ENCODE measurements at regions not wholly inside any gene's neighbourhood (a gene's known extent, or its start where the extent isn't known, plus 50 kb on each side); places are given as distances from the start of the nearest gene placed in this dataset.

- H3K4me1 ChIP-seq (ENCODE audit: control insufficient read depth in 2 of 3, insufficient read depth in 2 of 3, low read depth in 1 of 3, low read length in 3 of 3): no peaks in the 10 kb centered on the region
- no peaks in the 10 kb centered on the region for H3K9me3 ChIP-seq (ENCODE audit: control insufficient read depth in 2 of 3, insufficient read depth in 1 of 3, low read length in 3 of 3)
- H3K27ac ChIP-seq (ENCODE audit: low read depth in 2 of 2, low read length in 2 of 2): no peak overlapping the region
- TF ChIP-seq, protein P1, sequence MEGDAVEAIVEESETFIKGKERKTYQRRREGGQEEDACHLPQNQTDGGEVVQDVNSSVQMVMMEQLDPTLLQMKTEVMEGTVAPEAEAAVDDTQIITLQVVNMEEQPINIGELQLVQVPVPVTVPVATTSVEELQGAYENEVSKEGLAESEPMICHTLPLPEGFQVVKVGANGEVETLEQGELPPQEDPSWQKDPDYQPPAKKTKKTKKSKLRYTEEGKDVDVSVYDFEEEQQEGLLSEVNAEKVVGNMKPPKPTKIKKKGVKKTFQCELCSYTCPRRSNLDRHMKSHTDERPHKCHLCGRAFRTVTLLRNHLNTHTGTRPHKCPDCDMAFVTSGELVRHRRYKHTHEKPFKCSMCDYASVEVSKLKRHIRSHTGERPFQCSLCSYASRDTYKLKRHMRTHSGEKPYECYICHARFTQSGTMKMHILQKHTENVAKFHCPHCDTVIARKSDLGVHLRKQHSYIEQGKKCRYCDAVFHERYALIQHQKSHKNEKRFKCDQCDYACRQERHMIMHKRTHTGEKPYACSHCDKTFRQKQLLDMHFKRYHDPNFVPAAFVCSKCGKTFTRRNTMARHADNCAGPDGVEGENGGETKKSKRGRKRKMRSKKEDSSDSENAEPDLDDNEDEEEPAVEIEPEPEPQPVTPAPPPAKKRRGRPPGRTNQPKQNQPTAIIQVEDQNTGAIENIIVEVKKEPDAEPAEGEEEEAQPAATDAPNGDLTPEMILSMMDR (IDR thresholded peaks at IDR 0.05; ENCODE audit: borderline replicate concordance, extremely low read depth, insufficient read depth): no peak
- no peak overlapping the region for H3K9ac ChIP-seq (ENCODE audit: low read length in 3 of 3)
- no peak for FAIRE-seq
- intact Hi-C loops (cut with DNase I): no loop called here
- no peak for DNase-seq
- no peak overlapping the region for H3K4me3 ChIP-seq (ENCODE audit: low read length in 3 of 3)
- H3K36me3 ChIP-seq (ENCODE audit: control insufficient read depth in 2 of 3, insufficient read depth in 3 of 3, low read length in 3 of 3): no peaks in the 10 kb centered on the region
- no peaks in the 10 kb centered on the region for H3K27me3 ChIP-seq (ENCODE audit: control insufficient read depth, insufficient read depth, low read length)
Measured at GRCh38 chr4:14744346-14744745, 257.9 kb upstream of the CPEB2 start.

GRCh38 chr4:14749910-14750309 lies 252.4 kb upstream of the CPEB2 start:
- no peaks in the 10 kb centered on the region for H3K27me3 ChIP-seq (ENCODE audit: control insufficient read depth, insufficient read depth, low read length)
- intact Hi-C loops (cut with DNase I): no loop called here
- no peak overlapping the region for H3K9ac ChIP-seq (ENCODE audit: low read length in 3 of 3)
- no peaks in the 10 kb centered on the region for H3K4me1 ChIP-seq (ENCODE audit: control insufficient read depth in 2 of 3, insufficient read depth in 2 of 3, low read depth in 1 of 3, low read length in 3 of 3)
- no peak overlapping the region for H3K27ac ChIP-seq (ENCODE audit: low read depth in 2 of 2, low read length in 2 of 2)
- no peaks in the 10 kb centered on the region for H3K36me3 ChIP-seq (ENCODE audit: control insufficient read depth in 2 of 3, insufficient read depth in 3 of 3, low read length in 3 of 3)
- TF ChIP-seq, protein P1 (IDR thresholded peaks at IDR 0.05; ENCODE audit: borderline replicate concordance, extremely low read depth, insufficient read depth): peak; percentile 10
- no peak for DNase-seq
- H3K9me3 ChIP-seq (ENCODE audit: control insufficient read depth in 2 of 3, insufficient read depth in 1 of 3, low read length in 3 of 3): no peaks in the 10 kb centered on the region
- FAIRE-seq: no peak
- no peak overlapping the region for H3K4me3 ChIP-seq (ENCODE audit: low read length in 3 of 3)

- FAIRE-seq: no peak
- TF ChIP-seq, protein P1 (IDR thresholded peaks at IDR 0.05; ENCODE audit: borderline replicate concordance, extremely low read depth, insufficient read depth): no peak
- no peaks in the 10 kb centered on the region for H3K36me3 ChIP-seq (ENCODE audit: control insufficient read depth in 2 of 3, insufficient read depth in 3 of 3, low read length in 3 of 3)
Measured at GRCh38 chr4:14752341-14753046, 249.8 kb upstream of the CPEB2 start.

DNA sequence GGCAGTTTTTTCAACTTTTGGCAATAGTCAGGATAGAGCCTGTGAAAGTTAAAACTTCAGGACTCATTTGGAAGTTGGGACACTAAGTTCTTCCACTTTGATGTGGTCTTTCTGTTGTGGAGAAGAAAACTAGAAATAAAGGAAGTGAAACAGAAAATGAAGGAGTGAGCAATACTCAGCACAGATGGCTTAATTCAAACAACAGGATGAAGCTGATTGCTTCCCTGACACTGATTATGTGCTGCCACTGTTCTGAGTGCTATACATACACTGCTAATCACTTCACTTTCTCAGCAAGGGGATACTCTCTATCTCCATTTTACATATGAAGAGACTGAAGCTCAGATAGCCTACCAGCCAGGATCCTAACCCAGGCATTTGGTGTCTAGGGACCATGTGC lies 235.1 kb upstream of the CPEB2 start:
- Histone ChIP-seq H3K9me3 (ENCODE audit: control insufficient read depth in 2 of 3, insufficient read depth in 1 of 3, low read length in 3 of 3) (no peaks in the 10 kb centered on the region), H3K4me3 (ENCODE audit: low read length in 3 of 3) (no peak overlapping the region), H3K4me1 (ENCODE audit: control insufficient read depth in 2 of 3, insufficient read depth in 2 of 3, low read depth in 1 of 3, low read length in 3 of 3) (no peaks in the 10 kb centered on the region), H3K27me3 (ENCODE audit: control insufficient read depth, insufficient read depth, low read length) (no peaks in the 10 kb centered on the region), H3K9ac (ENCODE audit: low read length in 3 of 3) (no peak overlapping the region), H3K36me3 (ENCODE audit: control insufficient read depth in 2 of 3, insufficient read depth in 3 of 3, low read length in 3 of 3) (no peaks in the 10 kb centered on the region), H3K27ac (ENCODE audit: low read depth in 2 of 2, low read length in 2 of 2) (no peak overlapping the region)
- TF ChIP-seq, protein P1 (IDR thresholded peaks at IDR 0.05; ENCODE audit: borderline replicate concordance, extremely low read depth, insufficient read depth): no peak
- DNase-seq: no peak
- FAIRE-seq: no peak
- intact Hi-C loops (cut with DNase I): no loop called here

More at GRCh38 chr4:14752341-14753046, 249.8 kb upstream of the CPEB2 start:
- no peak for DNase-seq
- H3K27ac ChIP-seq (ENCODE audit: low read depth in 2 of 2, low read length in 2 of 2): no peak overlapping the region
- no peak overlapping the region for H3K4me3 ChIP-seq (ENCODE audit: low read length in 3 of 3)
- H3K4me1 ChIP-seq (ENCODE audit: control insufficient read depth in 2 of 3, insufficient read depth in 2 of 3, low read depth in 1 of 3, low read length in 3 of 3): no peaks in the 10 kb centered on the region
- no peaks in the 10 kb centered on the region for H3K9me3 ChIP-seq (ENCODE audit: control insufficient read depth in 2 of 3, insufficient read depth in 1 of 3, low read length in 3 of 3)
- H3K27me3 ChIP-seq (ENCODE audit: control insufficient read depth, insufficient read depth, low read length): no peaks in the 10 kb centered on the region
- intact Hi-C loops (cut with DNase I): no loop called here
- no peak overlapping the region for H3K9ac ChIP-seq (ENCODE audit: low read length in 3 of 3)
